ENCODE measurements at regions not wholly inside any gene's neighbourhood (a gene's known extent, or its start where the extent isn't known, plus 50 kb on each side); places are given as distances from the start of the nearest gene placed in this dataset.

DNA sequence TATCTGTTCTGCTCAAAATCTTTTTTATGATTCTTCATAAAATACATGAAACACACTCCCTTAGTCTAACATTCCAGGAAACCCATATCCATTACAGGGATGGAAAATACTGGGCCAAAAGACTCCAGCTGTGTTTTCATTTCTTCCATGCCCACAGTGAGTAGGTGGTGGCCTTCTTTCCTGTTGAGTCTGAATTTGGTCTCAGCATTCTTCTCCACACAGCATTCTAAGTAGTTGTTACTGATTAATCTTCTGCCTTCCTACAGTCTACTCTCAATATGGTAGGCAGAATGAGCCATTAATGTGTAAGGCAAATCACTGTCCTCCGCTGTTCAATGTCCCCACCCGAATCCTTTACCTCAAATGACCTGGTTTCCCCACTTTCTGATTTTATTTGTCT, 370.6 kb upstream of the RPS6KA3 start:
- no peak for DNase-seq (ENCODE audit: low read depth in 2 of 2, low spot score in 1 of 2)

DNA sequence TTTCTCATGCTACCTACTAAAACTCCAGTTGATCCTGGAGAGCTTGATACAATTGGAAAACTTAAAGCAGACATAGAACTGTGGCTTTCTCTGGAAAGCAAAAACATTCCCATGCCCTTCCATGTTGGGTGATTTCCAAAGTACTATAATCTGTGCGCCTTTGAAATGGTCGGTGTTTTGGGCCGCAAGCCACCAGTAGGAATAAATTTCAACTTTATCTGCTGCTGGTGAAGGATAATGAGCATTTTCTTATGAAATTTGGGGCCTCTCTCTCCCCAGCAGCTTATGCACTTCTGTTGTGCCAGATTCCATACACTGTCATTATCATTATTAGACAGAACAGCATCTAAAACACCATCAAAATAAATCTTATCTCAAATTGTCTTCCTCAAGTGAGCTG, 366.7 kb upstream of the RPS6KA3 start:
- DNase-seq (ENCODE audit: low read depth in 2 of 2, low spot score in 1 of 2): no peak

DNA sequence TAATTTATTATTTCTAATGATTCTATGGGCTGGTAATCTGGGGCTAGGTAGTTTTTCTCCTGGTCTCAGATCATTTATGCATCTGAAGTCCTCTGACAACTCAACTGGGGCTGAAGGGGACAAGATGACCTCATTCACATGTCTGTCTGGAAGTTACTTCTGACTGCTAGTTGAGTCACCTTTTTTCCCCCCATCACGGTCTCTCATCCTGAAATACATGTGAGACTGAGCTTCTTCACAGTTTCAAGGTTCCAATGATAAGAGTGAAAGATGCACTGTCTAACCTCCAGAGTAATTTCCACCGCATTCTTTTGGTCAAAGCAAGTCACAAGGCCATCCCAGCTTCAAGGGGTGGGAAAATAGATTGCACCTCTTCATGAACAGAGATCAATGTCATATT, 356.7 kb upstream of the RPS6KA3 start:
- no peak for DNase-seq (ENCODE audit: low read depth in 2 of 2, low spot score in 1 of 2)

DNA sequence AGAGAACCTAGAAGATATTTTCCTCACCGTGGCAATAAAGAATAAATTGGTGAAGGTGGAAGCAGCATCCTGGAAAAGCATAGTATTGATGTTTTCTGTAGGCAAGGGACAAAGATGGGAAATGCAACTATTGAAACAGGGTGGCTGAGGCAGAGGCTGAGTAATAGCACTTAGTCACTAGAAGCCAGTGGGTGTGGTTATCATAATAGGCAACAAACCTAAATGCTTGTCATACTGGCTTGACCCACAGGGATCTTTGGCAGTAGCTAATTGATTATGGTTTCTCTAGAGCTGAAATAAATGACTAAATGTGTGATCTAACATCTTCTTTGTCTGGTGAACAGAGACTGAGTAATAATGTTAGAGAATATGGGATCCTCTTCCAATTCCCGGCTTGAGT, 353.6 kb upstream of the RPS6KA3 start:
- DNase-seq (ENCODE audit: low read depth in 2 of 2, low spot score in 1 of 2): no peak

DNA sequence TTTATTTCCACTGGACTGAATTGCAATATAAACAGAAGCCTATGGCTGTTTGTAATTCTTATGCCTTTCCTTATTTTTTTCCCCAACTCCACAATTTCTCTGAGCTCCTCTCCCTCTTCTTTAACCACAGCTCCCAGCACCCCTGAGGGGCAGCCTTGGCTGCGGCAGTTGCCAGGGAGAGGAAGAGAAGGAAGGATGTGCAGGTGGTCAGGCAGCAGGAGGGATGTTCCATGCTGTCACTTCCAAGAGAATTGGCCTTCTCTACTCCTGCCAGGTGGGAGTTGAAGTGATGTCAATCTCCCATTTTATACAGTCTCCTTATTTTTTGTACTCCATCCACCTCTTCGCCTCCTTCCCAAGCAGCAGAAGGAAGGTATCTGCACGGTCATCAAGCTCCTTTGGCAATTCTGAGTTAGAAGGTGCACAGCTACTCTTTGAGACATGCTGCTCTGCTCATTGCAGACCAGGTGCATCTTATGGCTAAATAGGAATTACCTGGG, 343.3 kb upstream of the RPS6KA3 start:
- DNase-seq (ENCODE audit: low read depth in 2 of 2, low spot score in 1 of 2): no peak

DNA sequence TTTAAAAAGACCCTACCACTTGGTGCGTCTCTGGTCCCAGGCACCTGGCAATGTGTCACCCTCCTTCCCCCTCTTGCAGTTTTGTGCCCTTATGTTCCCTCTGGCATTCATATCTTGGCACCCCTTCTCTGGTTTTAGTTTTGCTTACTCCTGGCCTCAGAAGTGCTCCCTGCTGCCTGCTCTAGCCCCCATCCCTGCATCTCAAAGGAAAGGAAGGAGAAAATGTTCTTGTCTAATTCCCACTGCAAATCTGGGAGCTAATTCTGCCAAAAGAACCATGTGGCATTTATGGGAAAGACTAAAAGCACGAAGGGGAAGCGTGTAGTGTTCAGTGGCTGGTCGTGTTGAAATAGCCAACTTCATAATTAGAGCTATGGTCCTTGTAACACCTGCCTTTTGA, 340.1 kb upstream of the RPS6KA3 start:
- DNase-seq (ENCODE audit: low read depth in 2 of 2, low spot score in 1 of 2): no peak

DNA sequence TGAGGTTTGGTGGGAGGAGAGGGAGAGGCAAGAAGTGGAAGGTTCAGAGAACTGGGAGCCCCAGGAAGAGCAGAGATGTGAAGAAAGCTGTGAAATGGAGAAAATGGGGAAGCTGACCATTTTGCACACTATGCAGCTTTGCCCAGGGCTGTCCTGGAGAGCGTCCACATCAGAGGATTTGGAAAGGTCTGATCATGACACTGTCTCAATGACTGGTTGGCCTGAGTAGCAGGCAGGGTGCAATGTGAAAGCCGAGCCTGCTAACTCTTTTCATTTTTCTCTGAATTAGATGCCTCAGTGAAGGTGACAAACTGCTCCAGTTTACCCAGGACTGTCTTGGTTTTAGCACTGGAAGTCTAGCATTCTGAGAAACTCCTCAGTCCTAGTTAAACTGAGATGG, 330.1 kb upstream of the RPS6KA3 start:
- DNase-seq (ENCODE audit: low read depth in 2 of 2, low spot score in 1 of 2): no peak

DNA sequence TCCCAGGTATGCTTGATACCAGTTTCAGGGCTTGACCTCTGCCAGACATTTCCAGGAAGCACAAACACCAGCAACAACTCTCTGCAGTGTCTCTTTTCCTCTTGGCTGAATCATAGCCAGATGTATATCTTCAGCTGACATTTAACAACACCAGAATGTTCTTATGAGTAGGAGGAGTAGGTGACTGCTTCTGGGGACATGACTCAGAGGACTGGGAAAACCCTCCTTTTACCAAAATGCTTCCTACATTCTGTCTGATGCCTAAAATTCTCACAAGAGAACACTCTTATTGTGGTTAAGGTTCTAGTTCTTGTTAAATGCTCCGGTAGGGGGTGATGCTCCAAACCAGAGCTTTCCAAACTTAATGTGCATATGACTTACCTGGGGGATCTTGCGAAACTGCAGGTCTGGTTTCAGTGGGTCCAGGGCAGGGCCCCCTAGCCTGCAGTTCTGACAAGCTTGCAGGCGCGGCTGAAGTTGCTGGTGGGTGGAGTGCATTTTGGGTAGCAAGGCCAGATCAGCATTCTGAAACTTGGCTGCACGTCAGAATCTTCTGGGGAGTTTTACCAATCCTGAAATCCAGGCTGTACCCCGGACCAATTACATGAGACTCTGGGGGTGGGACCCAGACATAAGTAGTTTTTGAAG, 329.3 kb upstream of the RPS6KA3 start:
- DNase-seq (ENCODE audit: low read depth in 2 of 2, low spot score in 1 of 2): no peak

DNA sequence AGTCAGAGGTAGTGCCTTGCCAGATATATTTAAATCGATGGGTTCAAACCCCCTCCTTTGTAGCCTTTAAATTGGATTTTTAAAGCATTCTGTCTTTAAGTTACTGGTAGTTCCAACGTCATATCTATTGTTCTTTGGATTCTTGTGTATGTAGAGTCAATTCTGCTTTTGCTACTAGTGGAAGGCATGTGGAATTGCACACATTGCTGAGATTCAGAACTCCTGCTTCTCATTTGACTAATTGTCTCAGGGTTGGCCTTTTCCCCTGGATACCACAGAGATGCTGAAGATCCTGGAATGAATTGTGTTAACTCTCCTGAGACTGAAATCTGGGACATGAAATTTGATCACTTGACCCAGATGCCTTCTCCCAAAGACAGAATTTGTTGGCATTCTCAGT, 328.3 kb upstream of the RPS6KA3 start:
- no peak for DNase-seq (ENCODE audit: low read depth in 2 of 2, low spot score in 1 of 2)

DNA sequence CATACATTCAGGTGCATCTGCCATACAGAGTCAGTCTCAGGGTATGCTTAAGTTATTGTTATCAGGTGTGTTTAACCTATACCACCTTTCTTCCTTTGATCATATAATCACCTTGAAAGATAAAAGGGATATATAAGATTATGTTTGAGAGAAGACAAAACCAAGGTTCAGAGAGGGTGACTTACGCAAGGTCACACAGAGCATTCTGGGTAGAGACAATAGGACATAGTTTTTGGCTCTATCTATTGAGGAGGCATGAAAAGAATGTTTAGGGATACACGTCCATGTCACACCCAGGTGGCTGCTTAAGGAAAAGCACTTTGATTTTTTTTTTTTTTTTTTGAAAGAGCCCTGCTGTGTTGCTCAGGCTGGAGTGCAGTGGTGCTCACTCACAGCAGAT, 327.1 kb upstream of the RPS6KA3 start:
- no peak for DNase-seq (ENCODE audit: low read depth in 2 of 2, low spot score in 1 of 2)

DNA sequence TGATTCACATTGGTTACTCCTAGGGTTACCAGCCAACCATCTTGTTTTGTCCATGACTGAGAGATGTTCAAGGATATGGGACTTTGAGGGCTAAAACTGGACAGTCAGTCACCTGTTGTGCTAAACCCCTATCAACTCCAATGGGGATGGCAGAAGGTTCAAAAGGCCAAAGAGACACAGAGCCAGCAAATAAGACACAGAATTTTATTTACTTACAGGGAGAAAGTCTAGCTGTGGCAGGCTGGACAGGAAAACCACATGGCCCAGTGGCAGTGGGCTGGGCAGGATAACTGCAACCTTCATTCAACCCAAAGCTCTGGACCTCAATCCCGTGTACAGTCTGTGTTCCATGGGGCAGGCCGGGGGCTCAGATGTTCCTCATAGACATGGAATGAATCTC, 326.7 kb upstream of the RPS6KA3 start:
- DNase-seq (ENCODE audit: low read depth in 2 of 2, low spot score in 1 of 2): no peak

DNA sequence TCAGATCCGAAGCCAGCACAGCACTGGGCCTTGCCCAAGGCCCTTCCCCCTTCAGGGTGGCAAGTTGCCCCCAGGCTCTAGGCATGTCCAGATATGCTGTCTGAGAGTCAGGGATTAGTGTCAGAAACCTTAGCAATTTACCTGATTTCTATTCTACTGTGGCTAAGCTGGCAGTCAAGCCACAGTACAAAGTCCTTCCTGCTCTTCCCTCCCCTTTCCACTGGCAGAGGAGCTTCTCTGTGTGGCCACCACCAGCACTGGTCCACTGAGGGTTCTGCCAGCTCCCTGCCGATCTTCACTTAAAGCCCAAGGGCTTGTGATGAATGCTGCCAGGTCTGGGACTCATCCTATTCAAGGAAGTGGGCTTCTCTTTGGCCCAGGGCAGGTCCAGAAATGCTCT, 324.5 kb upstream of the RPS6KA3 start:
- no peak for DNase-seq (ENCODE audit: low read depth in 2 of 2, low spot score in 1 of 2)

DNA sequence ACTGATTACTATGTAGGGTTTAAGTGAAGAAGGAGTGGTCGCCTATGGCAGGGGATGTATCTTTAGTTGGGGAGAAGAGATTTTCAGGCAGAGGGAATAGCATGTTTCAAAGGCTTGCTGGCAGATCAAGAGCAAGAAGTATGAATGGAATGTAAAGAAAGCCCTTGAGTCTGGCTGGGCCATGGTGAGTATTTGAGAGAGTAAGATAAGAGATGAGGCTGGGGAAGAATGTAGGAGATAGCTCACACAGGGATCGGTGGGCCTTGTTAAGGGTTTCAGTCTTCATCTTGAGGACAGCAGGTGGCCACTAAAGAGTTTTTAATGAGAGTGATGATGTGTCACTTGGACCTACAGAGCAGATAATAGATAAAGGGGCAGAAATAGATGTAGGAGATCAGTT, 319.1 kb upstream of the RPS6KA3 start:
- DNase-seq (ENCODE audit: low read depth in 2 of 2, low spot score in 1 of 2): no peak

DNA sequence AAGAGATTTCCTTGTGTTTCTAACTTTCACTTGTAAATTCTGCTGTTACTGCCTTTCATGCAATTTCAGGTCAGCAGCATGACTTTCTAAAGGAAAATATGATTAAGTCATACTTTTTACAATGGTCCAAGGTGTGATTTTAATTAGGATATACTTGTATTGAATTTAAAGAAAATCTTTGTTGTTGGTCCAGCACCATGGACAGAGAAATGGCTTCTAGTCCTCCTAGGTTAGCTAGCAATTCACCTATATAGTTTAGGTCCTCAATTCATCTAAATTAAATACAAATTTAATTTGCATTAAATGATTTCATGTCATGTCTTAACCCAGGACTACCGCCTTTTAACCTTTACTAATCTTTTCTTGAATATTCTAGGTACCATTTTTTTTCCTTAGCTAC, 304.9 kb upstream of the RPS6KA3 start:
- no peak for DNase-seq (ENCODE audit: low read depth in 2 of 2, low spot score in 1 of 2)

DNA sequence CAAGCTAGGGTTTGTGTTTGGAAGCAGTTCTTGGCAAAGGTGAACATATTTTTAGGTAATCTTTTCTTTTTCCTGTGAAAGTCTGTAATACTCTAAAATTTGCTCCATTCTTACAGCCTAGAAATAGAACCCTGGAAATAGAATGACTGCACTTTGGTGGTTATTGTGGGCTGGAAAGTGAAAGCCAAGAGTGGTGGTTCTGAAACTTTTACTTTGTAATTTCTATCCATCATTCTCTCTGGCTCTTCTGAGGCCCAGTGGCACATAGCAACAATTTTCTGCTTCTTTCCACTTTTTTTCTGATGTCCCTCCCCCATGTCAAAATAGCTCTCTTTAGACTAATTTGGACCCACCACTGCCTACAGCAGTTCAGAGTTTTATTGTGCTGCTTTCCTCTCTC, 300.4 kb upstream of the RPS6KA3 start:
- no peak for DNase-seq (ENCODE audit: low read depth in 2 of 2, low spot score in 1 of 2)

DNA sequence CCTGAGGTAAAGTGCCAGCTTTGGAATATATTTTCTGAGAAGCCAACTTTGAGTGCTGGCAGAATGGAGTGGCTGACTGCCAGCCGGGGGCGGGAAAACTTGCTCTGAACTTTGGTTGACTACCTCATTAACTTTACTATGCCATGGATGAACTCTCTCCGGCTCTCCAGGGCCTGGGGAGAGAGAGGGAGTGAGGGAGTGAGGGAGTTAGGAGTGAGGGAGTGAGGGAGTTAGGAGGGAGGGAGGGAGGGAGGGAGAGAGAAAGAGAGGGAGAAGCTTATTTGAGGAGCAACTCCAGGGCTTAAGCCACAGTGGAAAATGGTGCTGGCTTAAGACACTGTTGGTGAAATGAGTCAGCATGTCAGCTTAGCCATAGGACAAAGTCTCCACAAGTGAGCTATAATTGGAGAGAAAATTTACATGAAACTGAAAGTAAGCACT, 280.9 kb upstream of the RPS6KA3 start:
- DNase-seq (ENCODE audit: low read depth in 2 of 2, low spot score in 1 of 2): no peak

DNA sequence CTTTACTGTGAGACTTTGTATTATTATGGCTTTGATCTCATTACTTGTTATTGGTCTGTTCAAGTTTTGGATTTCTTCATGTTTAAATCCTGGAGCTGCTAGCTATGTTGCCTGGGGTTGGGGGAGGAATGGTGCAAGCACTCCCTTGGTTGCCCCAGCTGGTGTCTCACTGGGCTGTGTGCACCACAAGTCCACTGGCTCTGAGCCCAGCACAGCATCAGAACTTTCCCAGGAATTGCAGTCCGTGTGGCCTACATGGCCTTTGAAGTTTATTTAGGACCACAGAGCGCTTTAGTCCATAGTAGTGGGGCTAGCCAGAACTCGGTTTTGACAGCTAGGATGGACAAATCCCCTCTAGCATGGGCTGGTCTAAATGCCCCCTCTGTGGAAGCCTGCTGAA, 278.8 kb upstream of the RPS6KA3 start:
- no peak for DNase-seq (ENCODE audit: low read depth in 2 of 2, low spot score in 1 of 2)

DNA sequence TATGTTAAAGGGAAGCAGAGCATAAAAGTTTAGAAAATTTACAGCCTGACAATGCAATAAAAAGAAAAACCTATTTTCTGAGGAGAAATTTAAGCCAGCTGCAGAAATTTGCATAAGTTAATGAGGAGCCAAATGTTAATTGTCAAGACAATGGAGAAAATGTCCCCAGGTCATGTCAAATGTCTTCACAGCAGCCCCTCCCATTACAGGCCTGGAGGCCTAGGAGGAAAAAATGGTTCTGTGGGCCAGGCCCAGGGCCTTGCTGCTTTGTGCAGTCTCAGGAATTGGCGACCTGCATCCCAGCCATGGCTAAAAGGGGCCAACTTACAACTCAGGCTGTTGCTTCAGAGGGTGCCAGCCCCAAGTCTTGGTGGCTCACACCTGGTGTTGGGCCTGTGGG, 275.4 kb upstream of the RPS6KA3 start:
- no peak for DNase-seq (ENCODE audit: low read depth in 2 of 2, low spot score in 1 of 2)

DNA sequence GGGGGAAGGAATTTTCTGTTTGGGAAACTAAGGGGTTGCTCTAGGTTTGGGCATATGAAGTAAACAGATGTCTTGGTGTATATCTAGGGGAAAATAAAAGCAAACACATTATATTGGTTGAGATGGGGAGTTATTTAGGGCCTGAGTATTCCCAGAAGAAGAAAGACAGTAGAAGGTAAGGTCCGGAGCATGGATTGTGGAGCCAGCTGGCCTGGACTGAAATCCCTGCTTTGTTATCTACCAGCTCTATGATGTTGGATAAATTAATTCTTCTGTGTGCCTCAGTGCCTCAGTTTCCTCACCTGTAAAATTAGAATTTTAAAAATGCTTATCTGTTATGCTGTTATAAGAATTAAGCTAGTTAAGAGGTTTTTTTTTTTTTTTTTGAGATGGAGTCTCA, 272.3 kb upstream of the RPS6KA3 start:
- DNase-seq (ENCODE audit: low read depth in 2 of 2, low spot score in 1 of 2): no peak

DNA sequence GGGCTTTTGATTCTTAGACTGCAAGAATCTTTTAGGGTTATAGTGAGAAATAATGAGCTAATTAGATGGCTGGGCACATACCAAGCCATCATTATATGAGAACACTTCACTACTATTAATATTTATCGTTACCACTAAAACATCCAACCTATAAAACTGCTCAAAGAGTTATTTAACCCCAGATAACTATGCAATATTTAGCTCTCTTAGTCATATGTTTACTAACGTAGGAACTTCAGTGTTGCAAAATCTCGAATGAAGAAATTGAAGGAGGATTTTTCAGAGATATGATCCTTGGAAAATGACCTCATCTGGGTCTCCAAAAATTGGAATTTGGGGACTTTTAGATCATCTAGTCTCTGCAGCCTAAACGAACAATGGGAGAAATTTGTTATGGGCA, 265.0 kb upstream of the RPS6KA3 start:
- no peak for DNase-seq (ENCODE audit: low read depth in 2 of 2, low spot score in 1 of 2)

DNA sequence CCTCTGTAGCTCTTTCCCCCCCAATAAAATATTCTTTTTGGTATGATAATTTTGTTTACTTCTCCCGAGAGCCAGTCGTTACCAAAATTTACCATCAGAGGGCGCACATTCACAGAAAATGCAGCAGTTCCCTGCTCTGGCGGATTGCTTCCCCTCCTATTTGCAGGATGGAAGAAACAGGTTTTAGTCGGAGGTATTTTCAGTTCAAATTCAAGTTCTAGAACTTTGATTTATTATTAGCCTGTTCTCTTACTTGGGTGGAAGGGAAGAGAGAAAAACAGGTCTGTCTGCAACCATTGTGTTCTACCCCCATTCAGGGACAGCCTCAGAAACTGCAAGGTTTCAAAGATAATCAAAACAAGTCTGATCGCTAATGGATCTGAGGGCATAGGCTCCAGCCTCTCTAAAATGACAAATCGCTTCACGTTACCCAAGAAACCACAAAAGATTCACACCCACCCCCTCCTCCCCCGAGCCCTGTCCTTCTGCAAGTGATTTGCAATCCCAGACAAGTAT, 263.8 kb upstream of the RPS6KA3 start:
- peak in 1 of 2 donors; percentile 2 for DNase-seq (ENCODE audit: low read depth in 2 of 2, low spot score in 1 of 2)

DNA sequence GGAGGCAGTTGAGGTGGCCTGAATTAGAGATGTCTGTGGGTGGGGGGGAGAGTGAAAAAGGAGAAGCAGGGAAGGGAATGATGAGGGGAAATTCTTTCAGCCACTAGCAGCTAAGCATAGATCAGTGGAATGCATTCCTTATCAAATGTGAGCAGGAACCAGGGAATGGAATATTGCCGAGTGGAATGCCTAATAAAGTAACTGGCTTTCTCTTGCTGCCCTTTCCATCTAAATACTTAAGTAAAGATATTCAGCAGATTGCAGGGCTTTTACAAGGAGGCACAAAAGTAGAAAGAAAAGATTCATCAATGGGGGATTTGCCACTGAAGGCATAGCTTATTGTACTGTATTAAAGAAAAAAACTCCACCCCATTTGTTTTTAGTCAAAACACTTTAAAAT, 263.0 kb upstream of the RPS6KA3 start:
- DNase-seq (ENCODE audit: low read depth in 2 of 2, low spot score in 1 of 2): no peak

DNA sequence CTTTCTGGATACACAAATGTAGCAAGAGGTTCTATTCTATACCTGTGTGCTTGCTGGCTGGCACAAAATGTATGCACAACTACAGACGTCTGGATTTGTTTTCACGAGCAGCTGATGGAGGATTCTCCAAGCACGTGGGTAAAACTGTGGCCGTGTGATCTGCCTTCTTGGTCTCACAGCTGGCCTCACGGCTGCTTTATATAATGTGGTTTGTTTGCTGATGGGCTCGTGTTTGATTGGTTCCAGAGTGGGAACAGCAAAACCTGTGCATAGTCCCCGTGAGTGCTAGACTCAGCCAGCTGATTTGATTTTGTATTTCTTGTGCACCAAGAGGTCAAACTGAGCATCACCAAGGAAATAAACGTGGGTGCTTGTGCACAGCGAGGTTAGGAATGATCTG, 262.6 kb upstream of the RPS6KA3 start:
- DNase-seq (ENCODE audit: low read depth in 2 of 2, low spot score in 1 of 2): no peak
